HepG2 (cell line): ENCODE measurements at regions not wholly inside any gene's neighbourhood (a gene's known extent, or its start where the extent isn't known, plus 50 kb on each side); places are given as distances from the start of the nearest gene placed in this dataset.

Experiments used
- EHMT2 ChIP-seq: fragments of 200-600 bp; sonication (generic); IDR thresholded peaks from 2 replicates; pipeline ENCODE4 v1.7.0; 2017; ENCODE audit warnings: antibody characterized with exemption, low read depth, low read length, borderline replicate concordance
- MAFK ChIP-seq, 2 experiments: IDR thresholded peaks in 1 of 2; conservative IDR thresholded peaks in 1 of 2; 2 replicates each; pipeline ENCODE4 v1.6.1; 2011; ENCODE audit warnings: improper control_type of control experiment in 2 of 2, low read length in 2 of 2
- NAIF1 ChIP-seq: sonication (generic); formaldehyde crosslinking; IDR thresholded peaks from 2 replicates; pipeline ENCODE4 v1.5.0; 2020; ENCODE audit warnings: mild to moderate bottlenecking, missing genetic modification reagents, borderline replicate concordance
- ZBTB1 ChIP-seq: sonication (generic); formaldehyde crosslinking; IDR thresholded peaks from 2 replicates; pipeline ENCODE4 v1.4.0; 2020; ENCODE audit warnings: missing genetic modification reagents, borderline replicate concordance
- ZNF232 ChIP-seq: sonication (generic); formaldehyde crosslinking; IDR thresholded peaks from 2 replicates; pipeline ENCODE4 v1.4.0; 2020; ENCODE audit warnings: missing genetic modification reagents, borderline replicate concordance
- ZNF33A ChIP-seq: sonication (generic); formaldehyde crosslinking; IDR thresholded peaks from 2 replicates; pipeline ENCODE4 v1.5.1; 2020; ENCODE audit warnings: missing genetic modification reagents, mild to moderate bottlenecking, moderate library complexity, borderline replicate concordance
- TF ChIP-seq, protein P1 (sequence below): sonication (generic); formaldehyde crosslinking; IDR thresholded peaks from 2 replicates; pipeline ENCODE4 v1.4.0; 2020; ENCODE audit warnings: mild to moderate bottlenecking, missing genetic modification reagents
- TF ChIP-seq, protein P2 (sequence below): sonication (generic); formaldehyde crosslinking; IDR thresholded peaks from 2 replicates; pipeline ENCODE4 v1.5.0; 2020; ENCODE audit warnings: mild to moderate bottlenecking, missing genetic modification reagents, borderline replicate concordance
- TF ChIP-seq, protein P3 (sequence below): IDR thresholded peaks from 2 replicates; pipeline ENCODE4 v1.4.0; 2020; ENCODE audit warnings: mild to moderate bottlenecking, missing genetic modification reagents
- TF ChIP-seq, protein P4 (sequence below): sonication (generic); formaldehyde crosslinking; IDR thresholded peaks from 2 replicates; pipeline ENCODE4 v1.5.1; 2020; ENCODE audit warnings: missing genetic modification reagents, mild to moderate bottlenecking, borderline replicate concordance

DNA sequence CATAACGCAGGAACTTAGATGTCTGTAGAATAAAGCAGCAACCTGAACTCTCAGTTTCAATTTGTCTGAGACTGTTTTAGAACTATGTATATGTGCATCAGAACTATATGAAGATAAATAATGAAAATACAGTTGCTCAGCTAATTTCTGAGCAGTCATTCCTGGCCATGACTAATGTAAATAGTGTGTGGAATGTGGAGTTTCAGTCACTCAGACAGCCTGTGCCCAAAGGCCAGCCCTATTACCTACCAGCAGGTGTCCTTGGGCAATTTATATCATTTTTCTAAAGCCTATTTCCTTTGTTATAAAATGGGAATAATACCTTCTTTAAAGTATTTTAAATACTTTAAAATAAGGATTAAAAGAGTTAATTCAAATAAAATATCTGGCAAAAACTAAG lies 56.0 kb upstream of the RELL1 start (continued):
- no peak for TF ChIP-seq EHMT2
- TF ChIP-seq, protein P1, sequence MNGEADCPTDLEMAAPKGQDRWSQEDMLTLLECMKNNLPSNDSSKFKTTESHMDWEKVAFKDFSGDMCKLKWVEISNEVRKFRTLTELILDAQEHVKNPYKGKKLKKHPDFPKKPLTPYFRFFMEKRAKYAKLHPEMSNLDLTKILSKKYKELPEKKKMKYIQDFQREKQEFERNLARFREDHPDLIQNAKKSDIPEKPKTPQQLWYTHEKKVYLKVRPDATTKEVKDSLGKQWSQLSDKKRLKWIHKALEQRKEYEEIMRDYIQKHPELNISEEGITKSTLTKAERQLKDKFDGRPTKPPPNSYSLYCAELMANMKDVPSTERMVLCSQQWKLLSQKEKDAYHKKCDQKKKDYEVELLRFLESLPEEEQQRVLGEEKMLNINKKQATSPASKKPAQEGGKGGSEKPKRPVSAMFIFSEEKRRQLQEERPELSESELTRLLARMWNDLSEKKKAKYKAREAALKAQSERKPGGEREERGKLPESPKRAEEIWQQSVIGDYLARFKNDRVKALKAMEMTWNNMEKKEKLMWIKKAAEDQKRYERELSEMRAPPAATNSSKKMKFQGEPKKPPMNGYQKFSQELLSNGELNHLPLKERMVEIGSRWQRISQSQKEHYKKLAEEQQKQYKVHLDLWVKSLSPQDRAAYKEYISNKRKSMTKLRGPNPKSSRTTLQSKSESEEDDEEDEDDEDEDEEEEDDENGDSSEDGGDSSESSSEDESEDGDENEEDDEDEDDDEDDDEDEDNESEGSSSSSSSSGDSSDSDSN (CRISPR knock-in tag): no peak
- TF ChIP-seq, protein P2, sequence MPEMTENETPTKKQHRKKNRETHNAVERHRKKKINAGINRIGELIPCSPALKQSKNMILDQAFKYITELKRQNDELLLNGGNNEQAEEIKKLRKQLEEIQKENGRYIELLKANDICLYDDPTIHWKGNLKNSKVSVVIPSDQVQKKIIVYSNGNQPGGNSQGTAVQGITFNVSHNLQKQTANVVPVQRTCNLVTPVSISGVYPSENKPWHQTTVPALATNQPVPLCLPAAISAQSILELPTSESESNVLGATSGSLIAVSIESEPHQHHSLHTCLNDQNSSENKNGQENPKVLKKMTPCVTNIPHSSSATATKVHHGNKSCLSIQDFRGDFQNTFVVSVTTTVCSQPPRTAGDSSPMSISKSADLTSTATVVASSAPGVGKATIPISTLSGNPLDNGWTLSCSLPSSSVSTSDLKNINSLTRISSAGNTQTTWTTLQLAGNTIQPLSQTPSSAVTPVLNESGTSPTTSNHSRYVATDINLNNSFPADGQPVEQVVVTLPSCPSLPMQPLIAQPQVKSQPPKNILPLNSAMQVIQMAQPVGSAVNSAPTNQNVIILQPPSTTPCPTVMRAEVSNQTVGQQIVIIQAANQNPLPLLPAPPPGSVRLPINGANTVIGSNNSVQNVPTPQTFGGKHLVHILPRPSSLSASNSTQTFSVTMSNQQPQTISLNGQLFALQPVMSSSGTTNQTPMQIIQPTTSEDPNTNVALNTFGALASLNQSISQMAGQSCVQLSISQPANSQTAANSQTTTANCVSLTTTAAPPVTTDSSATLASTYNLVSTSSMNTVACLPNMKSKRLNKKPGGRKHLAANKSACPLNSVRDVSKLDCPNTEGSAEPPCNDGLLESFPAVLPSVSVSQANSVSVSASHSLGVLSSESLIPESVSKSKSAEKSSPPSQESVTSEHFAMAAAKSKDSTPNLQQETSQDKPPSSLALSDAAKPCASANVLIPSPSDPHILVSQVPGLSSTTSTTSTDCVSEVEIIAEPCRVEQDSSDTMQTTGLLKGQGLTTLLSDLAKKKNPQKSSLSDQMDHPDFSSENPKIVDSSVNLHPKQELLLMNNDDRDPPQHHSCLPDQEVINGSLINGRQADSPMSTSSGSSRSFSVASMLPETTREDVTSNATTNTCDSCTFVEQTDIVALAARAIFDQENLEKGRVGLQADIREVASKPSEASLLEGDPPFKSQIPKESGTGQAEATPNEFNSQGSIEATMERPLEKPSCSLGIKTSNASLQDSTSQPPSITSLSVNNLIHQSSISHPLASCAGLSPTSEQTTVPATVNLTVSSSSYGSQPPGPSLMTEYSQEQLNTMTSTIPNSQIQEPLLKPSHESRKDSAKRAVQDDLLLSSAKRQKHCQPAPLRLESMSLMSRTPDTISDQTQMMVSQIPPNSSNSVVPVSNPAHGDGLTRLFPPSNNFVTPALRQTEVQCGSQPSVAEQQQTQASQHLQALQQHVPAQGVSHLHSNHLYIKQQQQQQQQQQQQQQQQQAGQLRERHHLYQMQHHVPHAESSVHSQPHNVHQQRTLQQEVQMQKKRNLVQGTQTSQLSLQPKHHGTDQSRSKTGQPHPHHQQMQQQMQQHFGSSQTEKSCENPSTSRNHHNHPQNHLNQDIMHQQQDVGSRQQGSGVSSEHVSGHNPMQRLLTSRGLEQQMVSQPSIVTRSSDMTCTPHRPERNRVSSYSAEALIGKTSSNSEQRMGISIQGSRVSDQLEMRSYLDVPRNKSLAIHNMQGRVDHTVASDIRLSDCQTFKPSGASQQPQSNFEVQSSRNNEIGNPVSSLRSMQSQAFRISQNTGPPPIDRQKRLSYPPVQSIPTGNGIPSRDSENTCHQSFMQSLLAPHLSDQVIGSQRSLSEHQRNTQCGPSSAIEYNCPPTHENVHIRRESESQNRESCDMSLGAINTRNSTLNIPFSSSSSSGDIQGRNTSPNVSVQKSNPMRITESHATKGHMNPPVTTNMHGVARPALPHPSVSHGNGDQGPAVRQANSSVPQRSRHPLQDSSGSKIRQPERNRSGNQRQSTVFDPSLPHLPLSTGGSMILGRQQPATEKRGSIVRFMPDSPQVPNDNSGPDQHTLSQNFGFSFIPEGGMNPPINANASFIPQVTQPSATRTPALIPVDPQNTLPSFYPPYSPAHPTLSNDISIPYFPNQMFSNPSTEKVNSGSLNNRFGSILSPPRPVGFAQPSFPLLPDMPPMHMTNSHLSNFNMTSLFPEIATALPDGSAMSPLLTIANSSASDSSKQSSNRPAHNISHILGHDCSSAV (CRISPR knock-in tag): no peak
- TF ChIP-seq, protein P3, sequence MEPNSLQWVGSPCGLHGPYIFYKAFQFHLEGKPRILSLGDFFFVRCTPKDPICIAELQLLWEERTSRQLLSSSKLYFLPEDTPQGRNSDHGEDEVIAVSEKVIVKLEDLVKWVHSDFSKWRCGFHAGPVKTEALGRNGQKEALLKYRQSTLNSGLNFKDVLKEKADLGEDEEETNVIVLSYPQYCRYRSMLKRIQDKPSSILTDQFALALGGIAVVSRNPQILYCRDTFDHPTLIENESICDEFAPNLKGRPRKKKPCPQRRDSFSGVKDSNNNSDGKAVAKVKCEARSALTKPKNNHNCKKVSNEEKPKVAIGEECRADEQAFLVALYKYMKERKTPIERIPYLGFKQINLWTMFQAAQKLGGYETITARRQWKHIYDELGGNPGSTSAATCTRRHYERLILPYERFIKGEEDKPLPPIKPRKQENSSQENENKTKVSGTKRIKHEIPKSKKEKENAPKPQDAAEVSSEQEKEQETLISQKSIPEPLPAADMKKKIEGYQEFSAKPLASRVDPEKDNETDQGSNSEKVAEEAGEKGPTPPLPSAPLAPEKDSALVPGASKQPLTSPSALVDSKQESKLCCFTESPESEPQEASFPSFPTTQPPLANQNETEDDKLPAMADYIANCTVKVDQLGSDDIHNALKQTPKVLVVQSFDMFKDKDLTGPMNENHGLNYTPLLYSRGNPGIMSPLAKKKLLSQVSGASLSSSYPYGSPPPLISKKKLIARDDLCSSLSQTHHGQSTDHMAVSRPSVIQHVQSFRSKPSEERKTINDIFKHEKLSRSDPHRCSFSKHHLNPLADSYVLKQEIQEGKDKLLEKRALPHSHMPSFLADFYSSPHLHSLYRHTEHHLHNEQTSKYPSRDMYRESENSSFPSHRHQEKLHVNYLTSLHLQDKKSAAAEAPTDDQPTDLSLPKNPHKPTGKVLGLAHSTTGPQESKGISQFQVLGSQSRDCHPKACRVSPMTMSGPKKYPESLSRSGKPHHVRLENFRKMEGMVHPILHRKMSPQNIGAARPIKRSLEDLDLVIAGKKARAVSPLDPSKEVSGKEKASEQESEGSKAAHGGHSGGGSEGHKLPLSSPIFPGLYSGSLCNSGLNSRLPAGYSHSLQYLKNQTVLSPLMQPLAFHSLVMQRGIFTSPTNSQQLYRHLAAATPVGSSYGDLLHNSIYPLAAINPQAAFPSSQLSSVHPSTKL (CRISPR knock-in tag): peak; percentile 52; the same call in 1 of the 2 replicates
- no peak for TF ChIP-seq NAIF1 (CRISPR knock-in tag)
- no peak for TF ChIP-seq ZBTB1 (CRISPR knock-in tag)
- TF ChIP-seq ZNF232 (CRISPR knock-in tag): no peak
- 0 out of 4 replicates have a peak, but pooled peaks of 1 of the 2 experiments have one; percentile 33 for TF ChIP-seq MAFK (conservative IDR thresholded peaks at IDR 0.05 in 1 of 2, IDR thresholded peaks at IDR 0.05 in 1 of 2; ENCODE audit: low read length in 2 of 2)
- TF ChIP-seq, protein P4, sequence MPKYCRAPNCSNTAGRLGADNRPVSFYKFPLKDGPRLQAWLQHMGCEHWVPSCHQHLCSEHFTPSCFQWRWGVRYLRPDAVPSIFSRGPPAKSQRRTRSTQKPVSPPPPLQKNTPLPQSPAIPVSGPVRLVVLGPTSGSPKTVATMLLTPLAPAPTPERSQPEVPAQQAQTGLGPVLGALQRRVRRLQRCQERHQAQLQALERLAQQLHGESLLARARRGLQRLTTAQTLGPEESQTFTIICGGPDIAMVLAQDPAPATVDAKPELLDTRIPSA (CRISPR knock-in tag): no peak
- TF ChIP-seq ZNF33A (CRISPR knock-in tag): no peak
